Activated CD8-positive, alpha-beta memory T cell treated with anti-CD3 and anti-CD28 coated beads for 4 hours (primary cell): ENCODE measurements at regions not wholly inside any gene's neighbourhood (a gene's known extent, or its start where the extent isn't known, plus 50 kb on each side); places are given as distances from the start of the nearest gene placed in this dataset.
"Not testable (repeated sequence)": the region's sequence is repeated elsewhere in the genome, so short reads cannot be mapped to it uniquely, and the experiment has no call there.

ENCODE experiments used
- DNase-seq, 2 donors: peaks; one replicate each; pipeline ENCODE4 v3.0.0-alpha.2; 2020; ENCODE audit warnings: low read depth in 2 of 2

- DNase-seq: no peak
Measured at GRCh38 chr4:13762130-13762529, 134.6 kb upstream of the BOD1L1 start.

GRCh38 chr4:13763707-13764106 lies 136.2 kb upstream of the BOD1L1 start:
- DNase-seq: no peak

- no peak for DNase-seq
Measured at GRCh38 chr4:13765539-13765938, 138.0 kb upstream of the BOD1L1 start.

GRCh38 chr4:13766761-13767540 lies 139.4 kb upstream of the BOD1L1 start:
- DNase-seq: no peak

- no peak for DNase-seq
Measured at GRCh38 chr4:13777341-13777740, 149.8 kb upstream of the BOD1L1 start.

GRCh38 chr4:13778367-13778766 lies 150.8 kb upstream of the BOD1L1 start:
- DNase-seq: no peak

- DNase-seq: no peak
Measured at GRCh38 chr4:13782231-13782630, 154.7 kb upstream of the BOD1L1 start.

- DNase-seq: no peak
Measured at GRCh38 chr4:13783800-13784411, 156.4 kb upstream of the BOD1L1 start.

GRCh38 chr4:13793020-13793710 lies 165.6 kb upstream of the BOD1L1 start:
- DNase-seq: no peak

- DNase-seq: no peak
Measured at GRCh38 chr4:13794819-13795565, 167.5 kb upstream of the BOD1L1 start.

GRCh38 chr4:13797061-13797460 lies 169.5 kb upstream of the BOD1L1 start:
- no peak for DNase-seq

- DNase-seq: no peak
Measured at GRCh38 chr4:13815231-13815630, 187.7 kb upstream of the BOD1L1 start.

- no peak for DNase-seq
Measured at GRCh38 chr4:13816472-13816871, 188.9 kb upstream of the BOD1L1 start.

- DNase-seq: no peak
Measured at GRCh38 chr4:13821522-13821921, 194.0 kb upstream of the BOD1L1 start.

- not testable (repeated sequence) for DNase-seq
Measured at GRCh38 chr4:13825822-13826221, 198.3 kb upstream of the BOD1L1 start.

- DNase-seq: no peak
Measured at GRCh38 chr4:13829457-13829856, 201.9 kb upstream of the BOD1L1 start.

GRCh38 chr4:13830449-13830848 lies 202.9 kb upstream of the BOD1L1 start:
- no peak for DNase-seq

GRCh38 chr4:13833171-13833804 lies 205.8 kb upstream of the BOD1L1 start:
- no peak for DNase-seq

- DNase-seq: no peak
Measured at GRCh38 chr4:13836946-13837912, 209.7 kb upstream of the BOD1L1 start.

- no peak for DNase-seq
Measured at GRCh38 chr4:13840502-13841190, 213.1 kb upstream of the BOD1L1 start.
